ENCODE measurements at regions not wholly inside any gene's neighbourhood (a gene's known extent, or its start where the extent isn't known, plus 50 kb on each side); places are given as distances from the start of the nearest gene placed in this dataset.

- POLR2A ChIA-PET (ENCODE audit: partially characterized antibody), result no interaction called here
- Histone ChIP-seq H3K36me3 (ENCODE audit: control insufficient read depth in 2 of 4, insufficient read depth in 4 of 4, low read length in 3 of 4) (no peaks in the 10 kb centered on the region), H3K4me1 (replicated peaks in 1 of 4; ENCODE audit: control insufficient read depth in 3 of 4, insufficient read depth in 4 of 4, low read length in 3 of 4) (peaks cover 0 to 7% (median 3%) of the 10 kb centered on the region in 4 experiments; a peak in 3 of 7 replicates), H2BK5ac (ENCODE audit: low read depth, low read length) (no peak overlapping the region), H3K14ac (ENCODE audit: insufficient read length) (no peak overlapping the region), H4K8ac (ENCODE audit: extremely low read depth, insufficient read depth, low read length) (no peak overlapping the region), H4K5ac (ENCODE audit: insufficient read length, low read depth, low read length) (no peak overlapping the region), H3K23me2 (ENCODE audit: low read depth, low read length) (no peaks in the 10 kb centered on the region; the same call in 1 of the 2 replicates), H2BK15ac (ENCODE audit: low read length) (no peak overlapping the region), H3K23ac (ENCODE audit: insufficient read length) (no peak overlapping the region), H3K27me3 (replicated peaks in 1 of 4; ENCODE audit: control insufficient read depth in 3 of 4, extremely low read depth in 1 of 4, insufficient read depth in 3 of 4, low read length in 3 of 4) (no peaks in the 10 kb centered on the region), H3K79me2 (ENCODE audit: control insufficient read depth in 1 of 2, insufficient read depth in 2 of 2, low read length in 2 of 2) (no peaks in the 10 kb centered on the region), H3K9ac (replicated peaks in 1 of 4; ENCODE audit: extremely low read depth in 1 of 4, low read depth in 3 of 4, low read length in 3 of 4) (no peak overlapping the region), H2AFZ (ENCODE audit: low read length) (no peak overlapping the region), H3K18ac (ENCODE audit: extremely low read depth, low read length) (no peak overlapping the region), H3K4ac (replicated peaks; ENCODE audit: insufficient read length, low read depth, low read length) (no peak overlapping the region), H2BK20ac (ENCODE audit: low read length) (no peak overlapping the region), H4K91ac (replicated peaks; ENCODE audit: insufficient read length, low read length) (no peak overlapping the region), H2AK5ac (ENCODE audit: low read depth, low read length) (no peak overlapping the region), H2BK12ac (ENCODE audit: low read depth, low read length) (no peak overlapping the region), H3K4me3 (ENCODE audit: extremely low read depth in 1 of 4, insufficient read depth in 2 of 4, low read depth in 3 of 4, low read length in 4 of 4) (no peak overlapping the region), H3K27ac (ENCODE audit: low read depth, low read length) (no peak overlapping the region), H3K56ac (replicated peaks; ENCODE audit: insufficient read length, low read depth, low read length) (no peak overlapping the region), H2BK120ac (replicated peaks; ENCODE audit: low read depth, low read length) (no peak overlapping the region), H3K4me2 (ENCODE audit: insufficient read depth in 1 of 2, low read depth in 2 of 2, low read length in 2 of 2) (no peak overlapping the region), H4K20me1 (replicated peaks in 1 of 2; ENCODE audit: control insufficient read depth in 1 of 2, insufficient read depth in 2 of 2, low read length in 2 of 2) (no peaks in the 10 kb centered on the region), H3K9me3 (ENCODE audit: insufficient read depth in 2 of 2, low read depth in 1 of 2, low read length in 1 of 2) (no peaks in the 10 kb centered on the region), H3K79me1 (ENCODE audit: low read depth, low read length) (no peaks in the 10 kb centered on the region)
- 97% methylated on average over 7 of the region's 7 CpGs; no CpG with 5 or more reads in 1 of the 2 experiments for WGBS, 2 experiments (ENCODE audit: extremely low coverage in 1 of 2, insufficient coverage in 1 of 2, insufficient read length in 1 of 2, insufficient replicate concordance in 2 of 2, low coverage in 1 of 2, low lambda C conversion rate in 2 of 2, missing lambda C conversion rate in 1 of 2)
- no peak for DNase-seq (ENCODE audit: low read depth in 1 of 2, low spot score in 2 of 2)
- CTCF ChIA-PET (ENCODE audit: partially characterized antibody), result interaction anchor here (0.6 kb wide), 1 partner anchor 24 kb away, joined by 4 read pairs; no protein-coding TSS in a partner anchor
- no peak for FAIRE-seq
- TF ChIP-seq RXRA (IDR thresholded peaks at IDR 0.05; ENCODE audit: insufficient read depth, low read depth, low read length), result no peak
These were observed 202.6 kb upstream of the GYPA start for GRCh38 chr4:144342949-144343760.

All from H1 (cell line).